T-helper 1 cell treated with Interleukin-12 subunit alpha and Interleukin-12 subunit beta and Interleukin-4 antibody, amounts not matched to agents 30 ng/mL and 1 ng/mL, for 36 hours (primary cell): ENCODE measurements at regions not wholly inside any gene's neighbourhood (a gene's known extent, or its start where the extent isn't known, plus 50 kb on each side); places are given as distances from the start of the nearest gene placed in this dataset.

ENCODE experiments used
- intact Hi-C: fragments of 100-400 bp; cut with micrococcal nuclease; formaldehyde crosslinking; loops from one replicate; pipeline ENCODE4 v1.15.1; 2024

GRCh38 chr3:106372806-106373190 lies 504.0 kb upstream of the CBLB start:
- intact Hi-C loops = no loop called here

- intact Hi-C loops = no loop called here
These were observed 507.3 kb upstream of the CBLB start for GRCh38 chr3:106376016-106376570.

- intact Hi-C loops = no loop called here
These were observed 510.5 kb upstream of the CBLB start for GRCh38 chr3:106379251-106379750.

- intact Hi-C loops = no loop called here
These were observed 511.4 kb upstream of the CBLB start for GRCh38 chr3:106380232-106380631.

GRCh38 chr3:106381286-106381938 lies 512.6 kb upstream of the CBLB start:
- intact Hi-C loops = no loop called here

- intact Hi-C loops = no loop called here
These were observed 513.1 kb upstream of the CBLB start for GRCh38 chr3:106381939-106382335.

GRCh38 chr3:106386050-106386449 lies 517.2 kb upstream of the CBLB start:
- intact Hi-C loops = no loop called here

- intact Hi-C loops = no loop called here
These were observed 524.1 kb upstream of the CBLB start for GRCh38 chr3:106392915-106393314.

GRCh38 chr3:106397006-106397405 lies 528.2 kb upstream of the CBLB start:
- intact Hi-C loops = no loop called here

- intact Hi-C loops = no loop called here
These were observed 530.2 kb upstream of the CBLB start for GRCh38 chr3:106398891-106399600.

- intact Hi-C loops = no loop called here
These were observed 530.9 kb upstream of the CBLB start for GRCh38 chr3:106399761-106400160.

GRCh38 chr3:106401666-106402490 lies 533.1 kb upstream of the CBLB start:
- intact Hi-C loops = no loop called here

GRCh38 chr3:106403371-106404145 lies 534.7 kb upstream of the CBLB start:
- intact Hi-C loops = no loop called here

- intact Hi-C loops = no loop called here
These were observed 544.9 kb upstream of the CBLB start for GRCh38 chr3:106413683-106414082.

- intact Hi-C loops = no loop called here
These were observed 551.8 kb upstream of the CBLB start for GRCh38 chr3:106420628-106421027.

- intact Hi-C loops = no loop called here
These were observed 552.6 kb upstream of the CBLB start for GRCh38 chr3:106421426-106421825.

GRCh38 chr3:106421909-106422308 lies 553.1 kb upstream of the CBLB start:
- intact Hi-C loops = no loop called here

- intact Hi-C loops = loop anchor here (1.0 kb wide), 2 partner anchors 90 to 250 kb away; no protein-coding TSS in a partner anchor
These were observed 554.8 kb upstream of the CBLB start for GRCh38 chr3:106423321-106424225.

- intact Hi-C loops = loop anchor here (5.0 kb wide), 2 partner anchors 107 to 182 kb away; no protein-coding TSS in a partner anchor
These were observed 556.2 kb upstream of the CBLB start for GRCh38 chr3:106425026-106425425.

GRCh38 chr3:106425916-106426315 lies 557.1 kb upstream of the CBLB start:
- intact Hi-C loops = loop anchor here (1.0 to 5.0 kb wide), 3 partner anchors 106 to 198 kb away; no protein-coding TSS in a partner anchor
